Activated CD8-positive, alpha-beta memory T cell treated with anti-CD3 and anti-CD28 coated beads, Interleukin-2, amount 50 U/mL, for 1 hour (primary cell): ENCODE measurements at regions not wholly inside any gene's neighbourhood (a gene's known extent, or its start where the extent isn't known, plus 50 kb on each side); places are given as distances from the start of the nearest gene placed in this dataset.

ENCODE experiments used
- DNase-seq: peaks from one replicate; pipeline ENCODE4 v3.0.0-alpha.2; 2020; ENCODE audit errors: extremely low read depth

DNA sequence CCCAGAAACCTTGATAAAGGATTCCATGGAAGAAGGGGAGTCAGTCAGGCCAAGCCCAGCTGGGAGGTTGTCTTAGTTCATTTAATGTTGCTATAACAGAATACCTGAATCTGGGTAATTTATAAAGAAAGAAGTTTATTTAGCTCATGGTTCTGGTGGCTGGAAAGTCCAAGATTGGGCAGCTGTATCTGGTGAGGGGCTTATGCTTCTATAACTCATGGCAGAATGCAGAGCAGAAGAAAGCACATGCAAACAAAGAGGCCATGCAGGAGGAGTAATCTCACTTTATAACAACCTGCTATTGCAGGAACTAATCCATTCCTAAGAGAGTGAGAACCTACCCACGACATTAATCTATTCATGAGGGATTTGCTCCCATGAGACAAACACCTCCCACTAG lies 54.2 kb upstream of the ANKRD1 start:
- no peak for DNase-seq

DNA sequence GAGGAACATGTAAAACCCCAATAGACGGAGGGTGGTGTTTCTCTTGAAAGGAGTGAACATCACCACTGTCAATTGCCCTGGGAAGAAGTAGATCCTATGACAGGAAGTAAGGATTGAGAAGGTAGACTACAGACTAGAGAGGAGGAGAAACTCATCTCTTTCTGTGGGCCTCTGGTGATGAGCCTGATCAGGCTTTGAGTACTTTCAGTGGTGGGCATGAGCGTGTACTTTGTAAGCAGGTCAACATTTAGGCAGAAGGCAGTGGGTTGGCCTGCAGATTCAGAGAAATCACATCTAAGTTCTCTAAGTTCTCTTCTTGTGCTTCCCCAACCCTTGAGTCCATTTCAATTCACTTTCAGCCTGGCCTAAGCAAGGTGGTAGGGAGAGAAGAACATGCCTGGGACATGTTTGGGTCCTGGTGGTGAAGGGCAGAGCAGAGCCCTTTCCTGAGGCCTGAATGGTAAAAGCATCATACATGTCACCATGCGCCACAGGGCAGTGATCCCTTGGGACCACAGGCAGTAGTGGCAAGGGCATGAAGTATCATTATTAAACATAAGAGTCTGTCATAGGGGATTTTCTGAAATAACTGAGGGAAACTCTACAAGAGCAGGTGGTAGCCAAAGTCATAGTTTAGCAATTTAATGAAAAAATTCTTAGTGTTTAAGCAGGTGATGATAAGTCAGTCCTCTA lies 56.4 kb upstream of the ANKRD1 start:
- DNase-seq, result no peak

DNA sequence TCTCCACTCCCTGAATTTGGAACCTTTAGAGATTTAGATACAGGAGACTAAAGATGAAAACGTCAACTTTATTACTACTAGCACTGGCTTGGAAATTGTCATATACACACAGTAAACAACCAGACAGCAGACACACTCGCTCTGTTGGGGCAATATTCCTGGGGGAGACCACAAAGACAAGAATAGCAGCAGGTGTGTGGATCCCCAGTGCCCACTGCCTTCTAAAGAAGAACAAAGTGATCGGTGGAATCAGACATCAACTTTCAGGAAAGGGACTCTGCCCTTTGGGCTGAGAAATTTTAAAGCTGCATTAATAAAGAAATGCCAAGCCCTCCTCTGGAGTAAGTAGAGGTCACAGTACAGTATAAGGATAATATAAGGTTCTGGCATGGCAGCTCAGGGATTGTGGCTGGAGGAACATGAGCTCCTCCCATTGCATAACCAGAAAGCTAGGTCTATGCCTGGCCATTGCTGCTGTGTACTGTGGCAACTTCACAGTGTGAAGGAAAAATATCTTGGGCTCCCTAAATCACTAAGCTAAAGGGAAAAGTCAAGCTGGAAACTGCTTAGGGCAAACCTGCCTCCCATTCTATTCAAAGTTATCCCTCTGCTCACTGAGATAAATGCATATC lies 57.1 kb upstream of the ANKRD1 start:
- no peak for DNase-seq

DNA sequence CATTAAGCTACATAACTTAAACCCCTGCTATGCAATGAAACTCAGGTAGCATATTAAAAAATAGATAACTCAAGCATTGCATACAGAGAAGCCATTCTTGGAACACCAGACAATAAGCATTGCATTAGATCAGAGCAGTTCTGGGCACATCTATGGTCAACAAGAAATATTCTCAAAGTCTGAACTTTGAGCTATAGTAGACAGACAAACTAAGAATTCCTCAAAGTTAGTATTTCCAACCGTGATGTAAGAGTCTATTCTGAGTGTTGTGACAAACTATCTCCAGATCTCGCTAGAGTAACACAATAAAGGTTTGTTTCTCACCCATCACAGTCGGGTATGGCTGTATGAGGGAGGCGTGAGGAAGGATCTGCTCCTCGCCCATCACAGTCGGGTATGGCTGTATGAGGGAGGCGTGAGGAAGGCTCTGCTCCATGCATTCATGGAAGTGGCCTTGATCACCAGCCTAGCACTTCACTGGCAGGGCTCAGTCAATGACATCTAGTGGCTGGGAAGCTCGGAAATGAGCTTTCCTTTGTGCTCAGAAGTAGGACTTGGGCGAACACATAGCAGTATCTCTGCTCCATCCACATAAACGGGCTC lies 61.6 kb upstream of the ANKRD1 start:
- no peak for DNase-seq

DNA sequence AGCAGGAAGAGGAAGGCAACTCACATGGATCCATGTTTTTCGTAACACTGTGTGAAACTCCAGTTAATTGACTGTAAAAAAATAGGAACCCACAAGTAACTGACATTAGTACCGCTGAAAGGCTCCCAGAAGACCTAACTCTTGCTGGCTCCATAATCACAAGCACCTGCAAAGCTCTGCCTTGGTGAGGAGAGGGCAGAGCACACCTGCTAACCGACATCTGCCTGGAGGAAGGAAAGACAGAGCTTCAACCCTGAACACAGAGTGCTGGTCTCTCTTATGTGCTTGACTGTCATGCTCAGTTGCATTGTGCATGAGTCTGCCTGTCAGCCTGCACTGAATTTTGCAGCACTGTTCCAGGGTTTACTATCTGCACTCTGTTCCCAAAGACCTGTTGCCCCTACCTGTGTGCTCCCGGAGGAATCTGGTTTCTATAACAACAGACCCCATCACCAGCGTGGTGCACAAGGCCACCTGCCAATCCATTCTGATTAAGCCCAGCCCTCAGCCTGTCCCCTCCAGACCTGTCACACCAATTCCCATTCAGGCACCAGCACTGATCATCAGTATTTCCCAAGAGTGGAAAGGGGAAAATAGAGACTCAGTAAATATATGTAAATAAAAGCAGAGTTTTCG lies 63.1 kb upstream of the ANKRD1 start:
- DNase-seq, result no peak

DNA sequence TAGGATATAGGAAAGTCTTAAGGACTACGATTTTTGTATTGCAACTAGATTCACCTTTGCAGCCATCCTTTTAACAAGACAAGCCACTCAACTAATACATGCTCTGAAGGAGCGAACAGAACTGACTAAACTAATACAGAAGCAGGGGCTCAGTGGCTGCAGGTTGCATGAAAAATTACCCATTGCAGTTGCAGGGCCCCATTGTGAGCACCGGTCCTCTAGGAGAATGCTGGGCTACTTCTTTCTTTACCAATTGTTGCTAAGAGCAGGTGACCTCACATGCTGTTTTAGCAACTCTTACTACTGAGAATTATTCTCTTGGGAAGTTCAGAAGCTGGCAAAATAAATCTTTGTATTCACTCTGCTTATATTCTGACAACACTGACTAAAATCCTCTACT lies 64.0 kb upstream of the ANKRD1 start:
- DNase-seq, result no peak

DNA sequence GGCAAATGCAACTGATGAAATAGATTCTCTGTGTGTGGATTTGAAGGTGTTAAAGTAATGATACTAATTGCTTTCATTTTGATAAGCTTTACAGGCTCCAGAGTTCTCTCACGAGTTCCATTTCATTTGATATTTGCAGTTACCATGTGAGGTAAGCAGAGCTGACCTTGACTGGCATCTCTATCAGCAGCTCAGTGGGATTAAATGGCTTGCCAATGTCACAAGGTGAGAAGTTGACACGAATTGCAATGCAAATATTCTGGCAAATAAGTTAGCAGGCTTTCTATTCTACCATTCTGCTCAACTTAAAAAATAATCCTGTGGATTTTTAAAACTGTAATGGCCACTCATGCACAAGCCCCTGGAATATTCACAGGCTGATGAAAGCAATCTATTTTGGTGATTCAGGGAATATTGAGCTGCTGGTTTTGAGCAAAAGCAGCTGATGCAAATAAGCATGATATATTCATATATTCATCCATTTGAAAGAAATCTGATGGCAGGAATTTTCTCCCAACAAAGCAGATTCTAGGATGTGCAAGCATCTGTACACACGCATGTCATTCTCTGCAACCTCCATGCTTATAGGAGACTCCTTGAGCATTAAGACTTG lies 64.5 kb upstream of the ANKRD1 start:
- no peak for DNase-seq

DNA sequence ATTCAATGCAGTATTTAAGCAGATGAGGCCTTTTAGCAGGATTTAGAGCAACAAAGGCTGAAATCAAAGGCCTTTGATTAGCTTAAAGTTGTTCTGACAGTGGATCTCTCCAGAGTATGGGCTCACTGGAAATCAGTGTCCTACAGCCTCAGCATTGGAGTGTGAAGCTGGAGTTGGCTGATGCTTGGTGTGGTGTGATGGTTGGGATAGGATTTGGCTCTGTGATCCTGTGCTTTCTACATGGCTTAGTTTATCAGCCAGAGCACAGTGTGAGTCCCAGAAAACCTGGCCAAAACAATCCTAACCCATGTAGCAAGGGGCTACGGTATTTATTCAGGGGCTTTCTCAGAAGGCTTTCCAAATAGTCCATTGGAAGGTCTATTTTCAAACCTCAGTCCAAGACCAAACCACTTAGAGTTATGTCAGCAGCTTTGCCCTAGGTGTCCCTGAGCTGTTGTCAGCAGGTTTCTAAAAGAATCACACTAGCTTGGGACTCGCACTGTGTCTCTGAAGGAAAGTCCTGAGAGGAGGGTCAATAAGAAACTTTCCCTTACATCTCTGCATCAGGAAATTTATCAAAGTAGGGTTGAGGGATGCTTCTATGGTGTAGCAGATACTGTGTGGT lies 65.4 kb upstream of the ANKRD1 start:
- no peak for DNase-seq

DNA sequence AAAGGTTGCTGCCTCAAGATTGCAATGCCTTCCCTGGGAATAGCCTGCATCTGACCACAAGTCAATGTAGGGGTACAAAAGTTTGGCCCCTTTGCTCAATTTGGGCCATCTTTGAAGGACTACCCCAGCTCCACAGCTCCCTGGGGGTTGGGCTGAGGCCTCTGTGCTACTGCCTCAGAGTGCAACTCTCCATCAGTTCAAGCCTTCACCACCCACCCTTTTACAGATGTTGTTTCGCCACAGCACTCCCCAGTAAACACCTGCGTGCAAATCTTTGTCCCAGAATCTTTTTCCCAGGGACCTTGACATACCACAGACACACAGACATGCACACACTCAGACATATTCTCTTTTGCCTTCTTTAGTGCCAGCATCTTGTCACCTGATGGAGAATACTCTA lies 66.0 kb upstream of the ANKRD1 start:
- DNase-seq, result no peak

DNA sequence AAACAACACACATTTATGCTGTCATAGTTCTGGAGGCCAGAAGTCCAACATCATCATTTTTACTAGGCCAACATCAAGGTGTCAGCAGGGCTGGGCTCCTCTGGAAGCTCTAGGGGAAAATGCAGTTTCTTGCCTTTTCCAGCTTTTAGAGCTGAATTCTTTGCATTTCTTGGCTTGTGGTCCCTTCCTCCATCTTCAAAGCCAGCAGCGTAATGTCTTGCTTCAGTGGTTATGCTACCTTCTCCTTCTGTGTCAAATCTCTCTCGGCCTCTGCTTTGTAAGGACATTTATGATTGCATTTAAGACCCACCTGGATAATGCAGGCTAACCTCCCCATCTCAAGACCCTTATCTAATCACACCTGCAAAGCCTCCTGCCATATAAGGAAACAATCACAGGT lies 66.5 kb upstream of the ANKRD1 start:
- DNase-seq, result no peak

DNA sequence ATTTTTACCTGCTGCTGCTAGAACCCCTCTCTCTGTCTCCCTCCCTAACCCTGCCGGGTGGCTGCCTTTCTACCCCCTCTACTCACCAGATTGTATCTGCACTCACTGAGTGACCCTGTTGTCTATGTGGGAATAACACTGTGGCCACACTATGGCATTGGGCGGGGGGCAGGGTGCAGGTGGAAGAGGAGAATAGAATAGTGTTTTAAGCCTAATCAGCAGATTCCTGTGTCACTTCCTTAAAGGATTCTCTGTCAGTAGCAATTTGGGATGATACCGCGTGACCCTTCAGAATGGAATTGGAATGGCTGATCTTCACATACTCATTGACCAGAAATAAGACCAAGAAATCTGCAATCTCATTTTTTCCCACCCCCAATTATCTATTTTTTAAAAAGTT lies 67.1 kb upstream of the ANKRD1 start:
- DNase-seq, result no peak

DNA sequence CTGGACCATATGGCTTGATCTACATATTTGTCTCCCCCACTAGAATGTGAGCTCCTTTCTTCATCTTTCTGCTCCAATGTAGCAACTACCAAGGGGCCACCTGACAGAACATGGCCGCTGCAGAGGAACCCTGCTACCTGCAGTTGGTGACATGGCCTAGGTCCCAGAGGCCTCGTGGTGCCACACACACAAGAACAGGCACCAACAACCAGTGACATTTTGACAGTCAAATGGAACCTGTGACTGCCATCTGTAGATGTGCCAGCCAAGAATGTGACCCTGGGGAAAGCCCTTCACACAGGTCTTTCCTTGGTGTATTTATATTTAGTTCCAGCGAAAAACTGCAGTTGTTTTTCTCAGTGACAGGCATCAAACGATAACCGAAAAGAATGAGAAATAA lies 67.9 kb upstream of the ANKRD1 start:
- DNase-seq, result no peak

DNA sequence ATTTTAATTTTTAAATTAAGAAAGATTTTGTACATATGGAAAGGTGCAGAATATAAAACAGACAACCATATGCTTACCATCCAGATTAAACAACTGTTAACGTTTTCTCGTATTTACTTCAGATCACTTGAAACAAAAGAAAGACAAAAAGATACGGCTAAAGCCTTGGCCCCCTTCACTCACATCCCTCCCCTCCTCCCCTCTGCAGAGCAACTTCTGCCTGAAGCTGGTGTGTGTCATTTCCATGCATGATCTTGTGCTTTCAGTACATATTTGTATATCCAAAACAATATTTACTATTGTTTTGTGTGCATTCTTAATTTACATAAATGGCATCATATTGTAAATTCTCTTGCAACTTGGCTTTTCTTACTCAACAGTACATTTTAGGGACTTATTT lies 68.5 kb upstream of the ANKRD1 start:
- DNase-seq, result no peak

DNA sequence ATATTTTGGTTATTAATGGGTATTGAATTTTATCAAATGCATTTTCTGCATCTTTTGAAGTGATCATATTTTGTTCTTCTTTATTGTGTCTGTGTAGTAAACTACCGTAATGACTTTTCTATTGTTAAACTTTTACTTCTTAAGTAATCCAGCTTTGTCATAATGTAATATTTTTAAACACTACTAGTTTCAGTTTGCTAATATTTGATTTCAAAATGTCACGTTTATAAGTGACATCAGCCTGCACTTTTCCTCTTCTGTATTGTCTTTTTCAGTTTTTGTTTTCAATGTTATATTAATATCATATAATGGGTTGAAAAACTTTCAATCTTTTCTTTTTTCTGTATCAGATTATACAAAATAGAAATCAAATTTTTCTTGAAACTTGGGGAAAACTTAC lies 71.6 kb upstream of the ANKRD1 start:
- DNase-seq, result no peak

DNA sequence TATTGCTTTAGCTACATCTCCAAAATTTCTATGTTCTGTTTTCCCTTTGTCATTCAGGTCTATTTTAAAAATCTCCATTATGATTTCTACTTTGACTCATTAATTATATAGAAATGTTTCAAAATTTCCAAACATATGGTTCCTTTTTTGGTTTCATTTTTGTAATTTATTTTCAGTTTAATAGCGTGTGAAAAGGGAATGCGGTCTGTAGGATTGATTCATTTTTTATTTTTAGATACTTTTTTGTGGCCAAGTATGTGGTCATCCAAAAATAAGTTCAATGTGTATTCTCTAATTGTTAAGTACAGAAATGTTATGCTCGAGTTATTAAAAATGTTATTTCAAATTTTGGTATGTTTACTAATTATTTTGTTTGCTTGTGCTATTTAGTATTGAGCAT lies 72.5 kb upstream of the ANKRD1 start:
- no peak for DNase-seq

DNA sequence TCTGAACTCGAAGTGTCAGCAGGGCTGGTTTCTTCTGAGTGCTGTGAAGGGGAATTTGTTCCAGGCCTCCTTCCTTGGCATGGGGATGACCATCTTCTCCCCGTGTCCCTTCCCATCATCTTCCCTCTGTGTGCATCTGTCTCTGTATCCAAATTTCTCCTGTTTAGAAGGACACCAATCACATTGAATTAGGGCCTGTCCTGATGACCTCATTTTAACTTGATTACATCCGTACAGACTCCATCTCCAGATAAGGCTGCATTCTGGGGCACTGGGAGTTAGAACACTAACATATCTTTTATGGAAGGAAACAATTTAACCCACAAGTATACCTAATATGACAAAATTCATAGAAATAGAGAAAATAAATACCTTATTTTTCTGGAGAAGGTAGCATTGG lies 76.8 kb upstream of the ANKRD1 start:
- no peak for DNase-seq

DNA sequence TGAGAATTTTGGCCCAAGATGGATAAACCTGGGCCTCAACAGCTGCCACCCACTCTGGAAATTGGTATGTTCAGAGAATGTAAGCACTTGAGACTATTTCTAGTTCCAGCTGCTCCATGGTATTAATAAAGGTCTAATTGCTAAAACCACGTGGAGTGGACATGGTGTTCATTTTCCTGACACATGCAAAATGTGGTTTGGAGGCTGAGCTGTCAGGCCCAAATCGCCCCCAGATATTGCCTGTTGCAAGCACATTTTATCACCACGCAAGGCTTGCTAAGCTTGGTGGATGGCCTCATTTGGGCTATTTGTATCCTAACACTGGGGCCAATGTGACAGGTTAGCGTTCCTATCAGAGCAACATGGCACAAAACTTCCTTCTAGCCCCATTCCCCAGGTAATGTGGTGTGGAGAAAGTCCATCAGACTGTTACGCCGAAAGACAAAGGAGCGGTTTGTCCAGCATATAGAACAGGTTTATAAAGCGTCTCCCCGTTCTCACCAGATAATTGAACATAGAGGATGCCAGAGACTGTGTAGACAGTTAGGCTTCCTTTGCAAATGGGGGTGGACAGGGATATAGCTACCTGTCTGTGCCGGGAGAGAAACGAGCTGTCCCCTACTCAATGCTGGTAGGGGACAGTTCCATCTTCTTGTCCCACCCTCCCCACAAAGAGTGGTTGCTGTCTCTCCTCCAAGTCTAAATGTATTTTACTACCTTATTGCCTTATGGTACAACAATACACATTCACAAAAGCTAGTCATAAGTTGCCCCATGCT lies 78.0 kb upstream of the ANKRD1 start:
- DNase-seq, result no peak

DNA sequence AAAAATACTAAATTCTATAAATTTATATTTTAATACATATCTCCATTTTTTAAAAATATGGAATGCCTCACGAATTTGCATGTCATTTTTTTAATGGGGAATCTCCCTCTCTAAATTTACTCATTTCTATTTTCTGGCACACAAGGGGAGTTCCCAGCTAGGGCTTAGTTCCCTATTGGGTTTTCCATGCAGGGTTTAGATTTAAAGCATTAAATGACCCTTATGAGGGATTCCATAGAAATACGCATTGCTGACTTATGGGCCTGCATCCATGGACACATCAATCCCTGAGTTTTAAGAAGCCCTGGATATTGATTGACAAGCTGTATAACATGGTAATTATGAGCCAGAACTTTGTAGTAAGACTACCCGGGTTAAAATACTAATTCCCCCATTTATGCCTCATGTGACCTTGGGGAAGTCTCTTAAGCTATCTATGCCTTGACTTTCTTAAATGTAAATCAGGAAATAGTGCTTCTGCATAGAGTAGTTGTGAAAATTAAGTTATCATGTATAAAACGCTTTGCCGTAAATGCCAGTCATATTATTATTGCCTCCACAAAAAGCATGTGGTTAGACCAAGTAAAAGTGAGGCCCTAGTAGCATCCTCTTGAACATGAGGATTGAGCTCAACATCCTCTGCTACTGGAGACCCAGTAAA lies 78.8 kb upstream of the ANKRD1 start:
- DNase-seq, result no peak

DNA sequence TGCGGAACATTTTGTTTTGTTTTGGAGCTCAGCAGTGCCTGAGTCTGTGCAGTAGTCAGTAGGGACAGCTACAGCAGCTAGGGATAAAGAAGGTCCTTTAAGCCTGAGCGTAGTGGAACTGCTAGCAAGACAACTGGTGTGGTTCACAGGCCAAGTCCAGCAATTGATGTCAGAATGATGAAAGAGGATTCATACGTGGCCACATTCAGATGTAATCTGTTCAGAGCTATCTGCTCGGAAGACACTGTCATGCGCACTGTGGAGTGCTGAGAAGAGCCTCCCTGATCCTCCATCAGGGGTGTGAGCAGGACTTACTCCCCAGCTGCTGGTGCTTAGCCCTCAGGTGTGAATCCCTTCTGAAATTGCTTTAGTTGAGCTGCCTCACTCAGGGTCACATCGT lies 79.6 kb upstream of the ANKRD1 start:
- no peak for DNase-seq

DNA sequence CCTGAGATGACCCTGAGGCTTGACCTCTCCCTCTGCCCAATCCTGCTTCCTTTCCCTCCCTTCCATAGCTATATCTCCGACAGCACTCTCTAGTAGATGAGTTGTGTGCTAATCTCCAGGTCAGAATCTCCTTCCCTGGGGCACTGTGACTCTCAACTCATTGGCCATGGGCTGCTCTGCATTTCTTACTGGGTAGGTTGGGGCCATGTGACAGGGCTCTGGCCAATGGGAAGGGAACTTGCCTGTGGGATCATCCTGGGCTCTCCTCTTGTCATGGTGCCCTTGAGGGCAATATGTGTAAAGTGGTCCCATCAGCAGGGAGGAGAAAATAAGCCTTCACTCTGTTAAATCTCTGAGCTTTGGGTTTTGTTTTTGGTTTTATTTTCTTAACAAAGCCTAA lies 80.1 kb upstream of the ANKRD1 start:
- no peak for DNase-seq

DNA sequence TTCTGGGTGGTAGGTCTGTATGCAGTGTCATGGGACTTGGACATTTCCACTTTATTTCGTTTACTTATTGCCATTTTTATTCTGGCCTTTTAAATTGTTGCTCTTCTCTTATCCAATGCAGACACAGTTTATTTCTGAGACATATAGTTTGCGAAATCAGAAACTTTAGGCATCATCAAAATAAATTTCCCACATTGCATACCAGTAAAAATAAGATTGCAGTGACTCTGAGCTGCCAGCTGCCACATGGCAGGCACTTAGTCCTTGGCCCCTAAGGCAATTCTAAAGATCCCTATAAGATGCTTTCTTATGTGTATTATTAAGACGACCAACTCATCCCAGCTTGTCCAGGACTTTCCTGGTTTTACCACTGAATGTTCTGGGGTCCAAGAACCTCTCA lies 81.8 kb upstream of the ANKRD1 start:
- DNase-seq, result no peak
